ENCODE measurements at regions not wholly inside any gene's neighbourhood (a gene's known extent, or its start where the extent isn't known, plus 50 kb on each side); places are given as distances from the start of the nearest gene placed in this dataset.

GRCh38 chr7:25779002-25779546 is 372.9 kb upstream of the NFE2L3 start:
- Histone ChIP-seq H3K4me3 (no peak overlapping the region), H3K27ac (no peak overlapping the region), H3K9me3 (no peaks in the 10 kb centered on the region), H3K36me3 (no peaks in the 10 kb centered on the region), H3K27me3 (no peaks in the 10 kb centered on the region), H3K4me1 (peaks cover 0 to 11% (median 0%) of the 10 kb centered on the region in 4 donors)
- 92 to 93% methylated on average over 3 of the region's 3 CpGs for WGBS, 2 donors
- no peak for TF ChIP-seq EP300 (IDR thresholded peaks at IDR 0.05)
- TF ChIP-seq CTCF (IDR thresholded peaks at IDR 0.05): no peak
- no peak for TF ChIP-seq POLR2A (IDR thresholded peaks at IDR 0.05)
- DNase-seq (ENCODE audit: low spot score in 2 of 2): no peak

GRCh38 chr7:25780904-25781303 is 371.1 kb upstream of the NFE2L3 start:
- Histone ChIP-seq H3K9me3 (no peaks in the 10 kb centered on the region), H3K36me3 (no peaks in the 10 kb centered on the region), H3K4me3 (no peak overlapping the region), H3K4me1 (peaks cover 0 to 9% (median 0%) of the 10 kb centered on the region in 4 donors), H3K27me3 (no peaks in the 10 kb centered on the region), H3K27ac (no peak overlapping the region)
- DNase-seq (ENCODE audit: low spot score in 2 of 2): no peak
- WGBS, 2 donors: 90 to 100% methylated on average over 2 of the region's 2 CpGs
- TF ChIP-seq POLR2A (IDR thresholded peaks at IDR 0.05): no peak
- TF ChIP-seq EP300 (IDR thresholded peaks at IDR 0.05): no peak
- TF ChIP-seq CTCF (IDR thresholded peaks at IDR 0.05): no peak

GRCh38 chr7:25781704-25782103 is 370.3 kb upstream of the NFE2L3 start:
- Histone ChIP-seq H3K9me3 (no peaks in the 10 kb centered on the region), H3K4me1 (peaks cover 0 to 9% (median 0%) of the 10 kb centered on the region in 4 donors), H3K27me3 (no peaks in the 10 kb centered on the region), H3K36me3 (no peaks in the 10 kb centered on the region), H3K27ac (no peak overlapping the region), H3K4me3 (no peak overlapping the region)
- TF ChIP-seq POLR2A (IDR thresholded peaks at IDR 0.05): no peak
- no peak for TF ChIP-seq CTCF (IDR thresholded peaks at IDR 0.05)
- no peak for TF ChIP-seq EP300 (IDR thresholded peaks at IDR 0.05)
- WGBS, 2 donors: 82 to 92% methylated on average over 1 of the region's 1 CpG
- no peak for DNase-seq (ENCODE audit: low spot score in 2 of 2)

GRCh38 chr7:25786936-25787335 is 365.1 kb upstream of the NFE2L3 start:
- WGBS, 2 donors: 7 to 9% methylated on average over 1 of the region's 1 CpG
- TF ChIP-seq POLR2A (IDR thresholded peaks at IDR 0.05) (no peak), EP300 (IDR thresholded peaks at IDR 0.05) (no peak), CTCF (IDR thresholded peaks at IDR 0.05) (no peak)
- H3K27ac ChIP-seq: peak overlapping the region in 3 of 4 donors; percentile 18 to 72 (median 69)
- H3K27me3 ChIP-seq: no peaks in the 10 kb centered on the region
- DNase-seq (ENCODE audit: low spot score in 2 of 2): no peak
- H3K9me3 ChIP-seq: no peaks in the 10 kb centered on the region
- no peaks in the 10 kb centered on the region for H3K36me3 ChIP-seq
- H3K4me3 ChIP-seq: no peak overlapping the region
- H3K4me1 ChIP-seq: peaks cover 0 to 22% (median 0%) of the 10 kb centered on the region in 4 donors

- H3K27me3 ChIP-seq: no peaks in the 10 kb centered on the region
- TF ChIP-seq EP300 (IDR thresholded peaks at IDR 0.05): peak in 1 of 2 donors; percentile 65
- TF ChIP-seq CTCF (IDR thresholded peaks at IDR 0.05): no peak
- H3K4me3 ChIP-seq: no peak overlapping the region
- peaks cover 0 to 22% (median 0%) of the 10 kb centered on the region in 4 donors for H3K4me1 ChIP-seq
- no peaks in the 10 kb centered on the region for H3K9me3 ChIP-seq
- WGBS, 2 donors: 62 to 85% methylated on average over 1 of the region's 1 CpG
- no peak for DNase-seq (ENCODE audit: low spot score in 2 of 2)
- H3K36me3 ChIP-seq: no peaks in the 10 kb centered on the region
- peak overlapping the region in 2 of 4 donors; percentile 69 to 72 for H3K27ac ChIP-seq
Measured at GRCh38 chr7:25787336-25787735, 364.7 kb upstream of the NFE2L3 start.
